Fibroblast of skin of back (primary cell): ENCODE measurements at regions not wholly inside any gene's neighbourhood (a gene's known extent, or its start where the extent isn't known, plus 50 kb on each side); places are given as distances from the start of the nearest gene placed in this dataset.

ENCODE experiments used
- DNase-seq: peaks from one replicate; pipeline ENCODE4 v3.0.0-alpha.2; 2013

DNA sequence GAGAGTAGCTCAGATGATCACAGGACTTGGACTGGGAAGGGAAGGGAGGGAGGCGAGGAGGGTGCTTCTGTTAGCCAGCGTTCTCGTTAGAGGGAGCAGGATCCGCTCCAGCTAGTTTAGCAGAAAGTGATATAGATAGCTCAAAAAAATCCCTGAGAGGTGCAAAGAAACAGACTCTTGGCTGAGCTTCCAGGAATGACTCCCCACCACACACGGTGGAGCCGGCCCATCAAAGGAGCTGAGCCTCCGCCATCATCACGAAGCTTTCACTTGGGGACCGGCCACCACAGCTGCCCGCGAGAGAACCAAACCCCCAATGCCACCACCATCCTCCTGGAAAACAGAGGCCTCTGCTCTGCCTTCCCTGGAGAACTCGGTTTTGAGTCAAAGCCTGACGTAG is 124.6 kb upstream of the BCL2L14 start:
- no peak for DNase-seq

DNA sequence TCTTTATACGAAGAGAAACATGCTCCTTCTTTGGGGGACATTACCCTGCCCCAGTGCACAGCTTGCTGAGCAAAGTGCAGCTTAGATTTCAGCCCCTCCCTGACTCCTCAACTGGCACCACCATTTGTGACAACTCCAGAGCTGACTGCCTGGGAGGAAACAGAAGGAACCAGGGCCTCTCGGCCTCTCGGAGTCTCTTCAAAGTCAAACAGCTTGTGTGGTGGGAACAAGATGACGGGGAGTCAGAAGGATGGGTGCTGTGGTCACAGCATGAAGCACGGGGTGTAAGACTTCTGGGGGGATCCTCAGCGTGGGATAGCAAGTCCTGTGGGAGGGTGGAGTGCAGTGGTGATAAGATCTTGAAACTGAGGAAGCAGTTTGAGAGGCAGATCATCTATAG is 123.5 kb upstream of the BCL2L14 start:
- DNase-seq = no peak

DNA sequence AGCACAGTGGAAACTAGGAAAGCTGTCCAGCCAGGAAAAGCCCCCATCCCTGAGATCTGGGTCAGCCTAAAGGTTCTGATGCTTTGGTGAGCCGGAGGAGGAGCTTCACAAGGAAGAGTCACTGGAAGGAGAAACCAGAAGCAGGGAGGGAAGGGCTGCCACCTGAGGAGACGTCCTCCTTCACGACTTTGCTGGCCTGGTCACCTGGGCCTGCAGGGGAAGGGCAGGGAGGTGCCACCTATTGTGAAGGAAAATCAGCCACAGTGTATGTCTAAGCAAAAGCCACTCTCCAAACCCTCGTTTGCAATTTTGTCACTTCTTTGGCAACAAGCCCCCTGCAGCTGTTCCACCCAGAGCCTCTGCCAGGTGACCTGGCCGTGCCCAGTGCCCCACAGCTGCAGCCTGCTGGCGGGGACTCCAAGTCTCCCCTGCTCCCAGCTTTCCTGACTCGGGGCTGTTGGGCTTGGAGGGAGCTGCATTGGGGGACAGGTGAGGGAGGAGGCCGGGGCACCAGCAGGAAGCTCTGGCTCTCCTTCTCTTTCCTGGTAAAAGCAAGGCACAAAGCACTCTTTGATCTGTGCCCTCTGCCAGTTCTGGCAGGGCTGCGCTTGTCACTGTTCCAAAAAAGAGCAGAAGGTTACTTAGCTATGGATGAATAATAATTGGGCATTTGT is 120.9 kb upstream of the BCL2L14 start:
- no peak for DNase-seq

DNA sequence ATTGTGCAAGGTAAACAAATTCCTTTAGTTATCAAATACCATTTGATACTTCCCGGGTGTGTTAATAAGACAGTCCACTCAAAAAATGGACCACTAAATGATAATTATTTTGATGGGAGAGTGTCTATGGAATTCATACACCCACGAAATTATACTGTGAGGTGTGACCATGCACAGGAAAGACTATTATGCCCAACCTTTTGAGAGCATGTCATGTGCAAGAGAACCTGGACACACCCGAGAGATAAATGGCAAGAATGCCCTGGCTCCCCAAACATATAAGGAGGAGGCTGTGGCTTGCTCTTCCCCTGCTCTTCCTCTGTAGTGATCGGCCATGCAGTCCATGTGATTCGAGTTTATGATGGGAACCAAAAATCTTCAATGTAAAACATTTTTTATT is 119.5 kb upstream of the BCL2L14 start:
- no peak for DNase-seq

DNA sequence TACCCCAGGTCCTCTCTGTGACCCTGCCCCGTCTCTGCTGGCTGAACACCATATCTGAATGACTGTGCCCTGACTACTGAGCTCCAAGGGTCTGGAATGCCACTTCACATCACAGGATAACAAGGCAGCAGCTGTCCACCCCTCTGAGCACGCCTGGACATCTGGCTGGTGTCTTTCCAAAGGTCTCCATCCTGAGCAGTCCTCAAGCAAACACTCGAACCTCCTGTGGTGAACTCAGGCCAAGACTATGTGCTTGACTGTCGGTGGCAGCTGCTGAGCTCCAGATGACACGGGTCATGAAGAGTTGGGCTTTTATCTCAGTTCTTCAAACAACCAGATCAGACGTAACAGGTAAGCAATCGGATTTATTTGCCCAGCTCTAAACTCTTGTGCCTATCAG is 117.2 kb upstream of the BCL2L14 start:
- DNase-seq = no peak

DNA sequence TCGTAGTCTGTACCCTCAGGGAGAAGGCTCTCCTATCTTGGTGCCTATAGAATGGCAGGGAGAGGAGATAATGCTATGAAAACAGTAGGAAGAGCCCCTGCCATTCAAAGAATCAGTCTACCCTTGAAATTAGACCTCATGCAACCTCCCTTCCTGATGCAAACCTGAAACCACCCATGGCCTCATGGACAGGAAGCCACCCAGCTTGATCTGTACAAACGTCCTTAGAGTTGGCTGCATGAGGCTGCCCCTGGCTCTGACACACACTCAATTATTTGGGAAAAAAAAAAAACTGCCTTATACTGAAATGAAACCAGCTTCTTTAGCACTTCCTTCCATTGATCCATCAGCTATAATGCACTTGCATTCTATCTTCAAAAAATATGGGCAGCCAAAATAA is 116.6 kb upstream of the BCL2L14 start:
- no peak for DNase-seq

DNA sequence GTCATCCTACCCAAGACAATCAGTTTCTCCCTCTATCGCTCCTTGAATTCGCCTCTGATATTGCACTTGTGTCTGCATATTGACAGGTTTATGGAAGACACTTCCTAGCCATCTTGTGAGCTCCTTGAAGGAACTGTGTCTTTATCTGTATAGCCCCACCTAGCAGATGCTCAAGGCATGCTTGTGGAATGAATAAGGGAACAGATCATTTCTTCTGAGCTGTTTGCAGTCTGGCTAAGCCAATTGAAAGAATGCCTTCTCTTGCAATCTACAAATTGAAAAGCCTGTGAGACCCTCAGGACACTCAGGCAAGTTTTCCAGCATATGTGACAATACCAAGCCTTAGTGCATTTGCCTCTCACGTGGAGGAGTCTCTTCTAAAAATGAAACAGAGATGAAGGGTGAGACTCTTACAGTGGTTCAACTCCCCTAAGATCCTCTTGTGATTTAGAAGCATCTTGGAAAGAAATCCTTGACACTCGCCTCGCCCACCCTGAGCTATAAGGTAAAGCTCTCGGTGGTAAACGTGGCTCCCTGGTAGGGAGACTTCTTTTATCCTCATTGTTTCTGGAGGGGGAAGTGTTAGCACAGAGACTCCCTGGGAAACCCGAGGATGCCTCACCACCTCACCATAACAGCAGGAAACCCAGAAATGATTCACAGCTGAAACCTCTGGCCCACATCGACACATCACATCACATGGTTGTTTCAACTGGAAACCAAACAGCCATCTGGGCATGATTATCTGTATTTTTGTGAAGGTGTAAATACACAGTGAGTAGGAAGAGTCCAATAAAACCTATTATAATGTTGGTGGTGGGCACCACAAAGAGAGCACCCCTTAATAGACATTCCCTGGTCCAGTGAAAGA is 112.3 kb upstream of the BCL2L14 start:
- DNase-seq = peak; percentile 96

DNA sequence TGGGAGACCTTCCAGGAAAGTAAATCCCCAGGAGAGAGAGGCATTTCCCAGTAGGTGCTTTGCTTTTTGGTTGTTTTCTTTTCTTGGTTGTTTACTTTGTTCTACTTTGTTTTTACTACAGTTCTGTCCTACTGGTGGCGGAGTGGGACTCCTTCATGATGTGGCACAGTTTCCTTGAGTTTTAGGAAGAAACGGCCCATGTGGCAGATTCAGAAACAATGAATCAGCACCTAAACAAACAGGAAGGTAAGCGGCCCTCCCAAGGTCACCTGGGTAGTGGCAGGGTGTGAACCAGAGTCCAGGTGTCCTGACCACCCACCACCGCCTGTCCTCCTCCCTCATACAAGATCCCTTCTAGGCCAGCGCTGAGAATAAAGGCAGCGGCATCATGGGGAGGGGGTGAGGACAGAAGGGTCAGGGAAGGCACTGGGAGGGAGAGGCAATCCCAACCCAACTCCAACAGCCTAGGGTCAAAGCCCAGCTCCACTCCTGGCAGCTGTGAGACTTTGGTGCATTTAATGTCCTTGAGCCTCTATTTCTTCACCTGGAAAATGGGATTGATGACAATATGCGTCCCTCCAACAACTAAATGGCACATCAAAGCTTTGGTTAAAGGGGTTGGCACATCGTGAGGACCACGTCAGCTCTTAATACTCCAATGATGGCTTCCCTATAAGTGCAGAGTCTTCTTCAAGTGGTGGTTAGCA is 111.5 kb upstream of the BCL2L14 start:
- peak; percentile 59 for DNase-seq

DNA sequence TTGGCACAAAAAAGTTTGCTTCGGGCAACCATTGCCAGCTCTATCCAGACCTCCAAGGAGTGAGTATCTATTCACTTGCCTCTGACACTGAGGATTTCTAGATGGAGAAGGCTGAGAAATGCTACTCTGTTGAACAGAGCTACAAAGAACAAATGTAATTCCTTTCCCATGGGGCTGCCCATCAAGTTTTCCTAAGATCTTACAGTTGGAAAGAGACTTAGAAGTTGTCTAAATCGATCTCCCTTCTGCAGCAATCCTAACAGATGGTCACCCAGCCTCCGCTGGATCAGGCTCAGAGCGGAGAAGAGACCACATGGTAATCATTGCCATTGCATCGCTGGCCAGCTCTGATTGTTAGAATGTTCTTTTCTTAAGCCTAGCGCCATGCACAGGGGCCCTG is 110.1 kb upstream of the BCL2L14 start:
- DNase-seq = no peak

DNA sequence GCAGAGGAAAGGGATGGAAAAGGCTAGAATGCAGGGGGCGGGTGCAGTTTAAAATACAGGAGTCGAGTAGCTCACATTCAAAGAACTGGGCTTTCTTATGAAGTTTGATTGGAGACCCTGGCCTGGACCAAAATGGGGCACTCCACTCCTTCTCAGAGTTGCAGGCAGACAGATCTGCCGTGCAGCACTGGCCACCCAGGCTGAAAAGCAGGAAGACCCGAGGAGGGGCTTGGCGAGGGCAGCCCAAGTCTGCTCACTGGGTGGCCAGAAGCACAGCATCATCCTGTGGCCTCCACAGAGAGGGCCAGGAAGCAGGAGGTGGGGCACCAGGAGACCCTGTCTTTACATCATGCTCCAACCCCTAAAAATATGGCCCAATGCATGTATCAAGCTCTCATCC is 109.1 kb upstream of the BCL2L14 start:
- DNase-seq = no peak

DNA sequence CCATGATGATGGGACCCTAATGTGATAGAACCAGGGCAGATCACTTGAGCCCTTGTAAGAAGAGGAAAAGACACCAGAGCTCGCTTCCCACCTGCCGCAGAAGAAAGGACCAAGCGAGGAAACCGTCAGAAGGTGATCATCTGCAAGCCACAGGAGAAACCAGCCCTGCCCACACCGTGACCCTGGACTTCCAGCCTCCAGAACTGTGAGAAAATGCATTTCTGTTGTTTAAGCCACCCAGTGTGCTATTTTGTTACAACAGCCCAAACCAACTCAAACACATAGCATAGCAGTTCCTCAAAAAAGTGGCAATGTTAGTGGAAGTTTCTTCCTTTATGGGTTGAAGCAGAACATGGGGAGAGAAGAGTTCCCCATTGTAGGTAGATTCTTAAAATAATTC is 107.9 kb upstream of the BCL2L14 start:
- no peak for DNase-seq

DNA sequence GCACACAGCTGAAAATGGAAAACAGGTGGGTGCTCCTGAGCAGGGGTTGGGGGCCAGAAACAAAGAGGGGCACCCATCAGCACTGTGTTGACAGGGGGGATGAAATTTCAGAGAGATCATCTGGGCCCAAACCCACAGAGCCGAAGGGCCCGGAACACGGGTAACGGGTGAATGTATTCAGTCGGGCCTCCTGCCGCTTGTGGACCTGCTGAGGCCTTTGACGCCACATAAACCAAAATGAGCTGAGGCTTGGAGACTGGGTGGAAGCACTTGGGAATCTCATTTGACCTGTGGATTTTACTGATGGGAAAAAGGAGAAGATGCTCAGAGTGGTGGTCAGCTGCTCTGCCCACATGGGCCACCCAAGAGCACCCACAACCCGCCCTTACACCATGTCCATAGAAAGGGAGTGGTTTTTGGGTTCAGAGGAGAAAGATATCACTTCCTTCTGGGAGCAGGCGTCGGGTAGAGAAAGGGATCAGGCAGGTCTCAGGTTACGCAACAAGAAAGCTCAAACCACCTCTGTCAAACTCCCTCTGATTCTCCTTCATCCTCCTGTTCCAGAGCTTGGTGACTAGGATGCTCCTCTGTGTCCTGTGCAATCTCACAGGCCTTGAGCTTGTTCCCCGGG is 106.8 kb upstream of the BCL2L14 start:
- no peak for DNase-seq

DNA sequence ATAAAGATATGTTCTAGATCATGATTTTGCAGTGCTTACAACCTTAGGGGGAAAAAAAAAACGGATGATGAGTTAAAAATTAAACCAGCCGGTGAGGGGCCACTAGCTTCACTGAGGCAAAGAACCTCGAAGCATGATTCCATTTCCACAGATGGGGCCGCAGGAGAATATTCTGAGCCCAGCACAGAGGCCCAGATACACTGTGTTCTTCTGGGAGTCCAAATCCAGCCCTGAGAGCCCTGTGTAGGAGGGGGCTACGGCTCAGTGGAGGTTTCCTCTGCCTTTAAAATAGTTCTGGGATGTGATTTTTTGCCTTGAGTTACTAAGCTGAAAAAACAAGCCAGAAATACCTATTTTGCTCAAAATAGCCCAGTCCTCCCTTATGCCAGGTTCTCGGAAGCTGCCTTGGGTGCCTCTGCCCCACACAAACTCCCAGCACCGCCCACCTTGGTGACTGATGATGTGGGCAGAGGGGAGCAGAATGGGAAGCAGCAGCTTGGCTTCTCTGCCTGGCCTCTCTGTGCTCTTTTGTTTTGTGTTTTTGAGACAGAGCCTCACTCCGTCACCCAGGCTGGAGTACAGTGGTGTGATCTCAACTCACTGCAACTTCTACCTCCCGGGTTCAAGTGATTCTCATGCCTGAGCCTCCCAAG is 105.4 kb upstream of the BCL2L14 start:
- DNase-seq = no peak

DNA sequence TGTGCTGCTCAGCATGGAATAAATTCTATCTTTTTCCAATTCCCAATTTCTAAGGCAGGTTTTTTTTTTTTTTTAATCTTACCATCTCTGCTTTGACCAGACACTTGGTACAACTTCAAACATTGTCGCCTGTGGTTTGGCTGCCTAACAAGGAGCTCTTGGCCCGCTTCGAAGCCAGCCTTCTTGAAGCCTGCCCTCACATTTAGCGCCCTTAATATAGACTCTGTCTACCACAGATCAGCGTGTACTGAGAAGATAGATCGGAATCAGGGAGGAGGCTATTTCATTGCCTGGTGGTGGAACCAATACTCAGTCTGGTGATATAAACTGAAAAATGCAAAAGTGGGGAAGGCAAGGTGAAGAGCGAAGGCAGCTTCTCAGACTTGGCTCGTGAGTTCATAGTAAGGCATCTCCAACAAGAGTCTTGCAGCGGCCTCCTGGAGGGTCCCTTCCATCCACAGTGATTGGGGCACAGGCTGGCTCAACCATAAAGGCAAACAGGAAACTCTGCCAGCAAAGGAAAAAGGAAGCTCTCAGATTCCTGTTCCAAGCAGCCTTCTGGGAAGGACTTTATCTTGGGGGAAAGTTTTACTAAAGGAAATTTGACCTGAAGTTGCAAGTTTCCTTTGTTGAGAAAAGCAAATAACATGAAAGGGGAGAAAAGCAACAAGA is 103.2 kb upstream of the BCL2L14 start:
- DNase-seq = no peak

DNA sequence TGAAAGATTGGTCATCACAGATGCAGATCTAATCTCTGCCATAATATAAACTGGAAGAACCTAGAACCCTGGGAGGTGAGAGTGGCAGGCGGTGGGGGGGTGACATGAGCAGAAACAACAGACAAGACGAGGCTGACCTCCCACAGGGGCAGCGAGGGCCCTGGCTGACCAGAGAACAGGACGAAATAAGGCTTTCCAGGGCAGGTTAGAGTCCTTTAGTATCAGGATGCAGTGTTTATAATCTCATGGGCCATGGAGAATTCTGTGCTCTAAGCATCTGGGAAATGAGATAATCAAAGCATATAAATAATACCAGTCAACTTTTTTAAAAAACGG is 102.7 kb upstream of the BCL2L14 start:
- DNase-seq = no peak

DNA sequence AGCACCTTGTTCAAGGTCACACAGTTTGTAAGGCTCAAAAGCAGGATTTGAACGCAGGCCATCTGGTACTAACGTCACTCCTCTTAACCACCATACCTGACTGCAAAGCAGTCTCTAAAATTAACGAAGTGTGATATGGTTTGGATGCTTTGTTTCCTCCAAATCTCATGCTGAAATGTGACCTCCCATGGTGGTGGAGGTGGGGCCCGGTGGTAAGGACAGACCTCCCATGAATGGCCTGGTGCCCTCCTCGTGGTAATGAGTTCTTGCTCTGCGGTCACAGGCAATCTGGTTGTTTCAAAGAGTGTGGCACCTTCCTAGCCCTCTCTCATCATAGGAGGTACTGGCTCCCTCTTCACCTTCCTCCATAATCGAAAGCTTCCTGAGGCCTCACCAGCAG is 102.2 kb upstream of the BCL2L14 start:
- no peak for DNase-seq

DNA sequence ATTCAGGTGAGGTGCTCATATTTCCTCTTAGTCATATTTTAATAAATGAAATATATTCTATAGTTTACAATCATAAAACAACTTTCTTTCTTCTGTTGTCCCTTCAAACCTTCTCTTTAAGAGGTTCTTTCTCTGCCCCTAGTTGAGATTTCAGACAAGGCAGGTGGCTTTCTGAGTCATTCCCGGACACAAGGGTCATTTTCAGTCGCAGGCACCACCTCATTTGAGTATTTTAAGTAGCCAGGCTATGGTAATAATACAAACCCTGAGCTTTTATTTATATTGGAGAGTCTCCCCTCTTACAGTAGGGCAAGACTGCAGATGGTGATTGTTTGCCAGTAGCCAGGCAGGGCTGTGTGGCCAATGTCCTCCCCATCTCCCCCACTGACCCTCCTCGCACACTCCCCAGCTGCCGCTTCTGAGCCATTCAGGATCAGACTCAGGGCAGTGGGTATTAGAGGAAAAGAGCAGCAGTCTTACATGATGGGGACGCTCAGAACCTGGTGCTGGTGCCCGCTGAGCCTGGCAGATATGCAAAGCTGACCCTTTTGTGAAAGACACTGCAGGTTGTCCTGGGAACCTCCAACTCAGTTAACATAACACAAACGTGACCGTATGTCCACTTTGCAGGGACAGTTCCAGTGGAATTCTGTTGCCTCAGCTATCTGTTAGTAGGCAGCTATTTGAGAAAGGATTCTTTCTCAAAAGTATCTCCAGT is 101.1 kb upstream of the BCL2L14 start:
- no peak for DNase-seq

DNA sequence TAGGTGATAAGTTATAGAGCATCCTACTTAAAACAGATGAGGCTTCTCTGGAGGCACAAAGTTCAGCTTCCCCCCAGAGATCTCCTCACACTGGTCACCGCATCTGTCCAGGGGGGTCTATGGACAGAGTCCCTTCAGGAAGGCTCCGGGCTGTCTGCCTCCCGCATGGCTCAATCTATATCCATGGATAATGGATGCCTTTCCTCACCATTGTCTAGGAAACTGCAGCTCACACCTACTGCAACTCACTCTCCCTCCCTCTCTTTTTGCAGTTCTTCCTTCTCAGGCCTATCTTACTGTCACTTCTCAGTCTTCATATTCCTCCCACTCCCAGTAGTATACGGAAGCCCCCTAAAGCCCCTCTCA is 100.6 kb upstream of the BCL2L14 start:
- DNase-seq = no peak

DNA sequence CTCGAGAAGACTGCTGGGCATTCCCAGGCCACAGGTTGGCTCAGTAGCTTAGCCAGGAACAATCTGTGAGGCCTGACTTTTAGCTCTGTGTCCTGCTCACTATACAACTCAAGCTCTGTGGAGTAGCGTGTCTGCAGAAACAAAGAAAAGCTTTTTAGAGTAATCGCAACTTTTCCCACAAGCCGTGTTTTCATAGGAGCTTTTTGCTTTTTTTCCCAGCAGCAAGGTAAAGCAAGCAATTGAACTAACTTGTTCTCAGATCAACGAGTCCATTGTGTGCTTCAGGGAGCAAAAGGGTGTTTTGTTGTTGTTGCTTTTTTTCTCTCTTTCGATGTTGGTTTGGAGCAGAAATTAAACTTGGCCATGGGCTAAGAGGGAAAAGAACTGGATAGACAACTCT is 97.3 kb upstream of the BCL2L14 start:
- no peak for DNase-seq

DNA sequence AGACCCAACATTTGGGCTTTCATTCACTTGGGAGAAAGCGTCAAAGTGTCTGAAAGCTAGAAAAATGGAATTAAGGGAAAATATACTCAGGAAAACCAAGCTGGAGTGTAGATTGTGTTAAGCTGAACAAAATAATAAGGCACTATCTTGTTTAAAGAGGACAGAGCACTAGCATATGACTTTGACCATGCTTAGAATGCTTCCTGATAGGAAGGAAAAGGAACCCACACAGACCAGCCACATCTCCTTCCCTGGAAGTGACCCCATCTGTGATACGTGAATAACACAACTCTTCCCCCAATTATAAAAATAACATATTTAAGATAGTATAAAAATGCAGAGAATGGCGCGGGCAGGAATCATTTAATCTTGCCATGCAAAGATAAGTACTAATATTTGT is 94.7 kb upstream of the BCL2L14 start:
- DNase-seq = no peak

DNA sequence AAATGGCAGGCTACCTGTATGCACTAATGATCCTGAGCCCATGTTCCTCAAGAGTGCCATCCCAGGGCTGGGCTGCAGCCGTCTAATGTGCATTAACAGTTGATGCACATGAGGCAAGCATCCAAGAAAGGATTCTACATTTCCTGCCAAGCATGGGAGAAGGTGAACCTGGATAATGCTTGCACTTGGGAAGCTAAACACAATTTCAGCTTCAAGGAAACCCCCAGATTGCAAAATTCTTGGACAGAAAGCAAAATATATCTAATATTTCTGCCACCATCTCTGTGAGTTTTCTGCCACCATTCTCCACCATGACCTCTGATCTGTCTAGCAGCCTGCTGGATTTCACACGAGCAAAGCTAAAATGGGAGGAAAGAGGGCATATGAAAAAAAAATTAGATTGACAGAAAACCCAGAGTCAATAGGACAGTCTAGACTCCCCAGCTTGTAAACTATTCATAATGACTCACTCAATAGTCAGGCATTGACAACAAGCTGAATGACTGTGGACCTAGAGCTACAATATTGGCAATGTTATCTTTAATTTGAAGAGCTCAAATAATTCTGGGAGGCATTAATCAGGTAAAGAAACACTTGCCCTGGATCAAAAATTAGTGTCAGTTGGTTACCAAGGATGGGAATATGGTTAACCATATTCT is 91.9 kb upstream of the BCL2L14 start:
- peak; percentile 60 for DNase-seq
